Ovary (tissue), 7 donors: ENCODE measurements at regions not wholly inside any gene's neighbourhood (a gene's known extent, or its start where the extent isn't known, plus 50 kb on each side); places are given as distances from the start of the nearest gene placed in this dataset.

ENCODE experiments used
- DNase-seq, 5 donors: peaks; one replicate each; pipeline ENCODE4 v3.0.0-alpha.2; 2019 to 2020
- H3K27ac ChIP-seq, 2 donors: fragments of 200-600 bp; one replicate each; pipeline versions ENCODE4 v1.5.1 to v1.8.0; 2019 to 2022
- H3K27me3 ChIP-seq: fragments of 200-600 bp; one replicate; pipeline ENCODE4 v1.8.0; 2022
- H3K36me3 ChIP-seq: fragments of 200-600 bp; sonication (generic); one replicate; pipeline ENCODE4 v1.5.1; 2019
- H3K4me1 ChIP-seq: one replicate; pipeline ENCODE4 v1.8.1; 2013; ENCODE audit warnings: mild to moderate bottlenecking, moderate library complexity; ENCODE audit not compliant: insufficient read depth
- H3K4me3 ChIP-seq: fragments of 200-600 bp; sonication (generic); one replicate; pipeline ENCODE4 v1.5.1; 2017
- H3K9me3 ChIP-seq, 2 donors: fragments of 200-600 bp in 1 of 2; sonication (generic) in 1 of 2; one replicate each; pipeline versions ENCODE4 v1.5.1 to v1.8.1; 2013 to 2019; ENCODE audit warnings: mild to moderate bottlenecking in 1 of 2, moderate library complexity in 1 of 2
- EP300 ChIP-seq: sonication (generic); formaldehyde crosslinking; IDR thresholded peaks from one replicate; pipeline ENCODE4 v1.6.1; 2017; ENCODE audit warnings: antibody characterized with exemption
- POLR2A ChIP-seq: fragments of 450-650 bp; IDR thresholded peaks from one replicate; pipeline ENCODE4 v1.6.1; 2017; ENCODE audit warnings: antibody characterized with exemption, mild to moderate bottlenecking, moderate library complexity
- WGBS, 3 donors: extraction: QIAGEN DNeasy Blood & Tissue Kit in 1 of 3; methylation state at CpG; one replicate each; pipeline versions ENCODE4 v1.1.5 to v1.1.7; 2013 to 2017; 5-methylcytosine and 5-hydroxymethylcytosine counted together
- intact Hi-C, 4 donors: fragments of 100-400 bp; cut with DNase I; formaldehyde crosslinking; loops; one replicate each; pipeline versions ENCODE4 v1.11.0 to v1.15.1; 2022 to 2023
- TF ChIP-seq, protein P1 (sequence below), 3 donors: fragments of 450-650 bp in 2 of 3; fragments of 200-600 bp in 1 of 3; IDR thresholded peaks; one replicate each; pipeline versions ENCODE4 v1.5.1 to v1.8.0; 2016 to 2022; ENCODE audit warnings: antibody characterized with exemption in 3 of 3, mild to moderate bottlenecking in 1 of 3
- donor health status: DM: no; HTN: no; CAD: no; lungs with moderate emphysema.
- donor health status: DM: no; HTN: no; CAD: no.
- donor health status: Bipolar disorder and iron deficiency.
- donor health status: DM: no; HTN: no; CAD: no.
- donor health status: DM: yes; HTN: yes; CAD: no.

DNA sequence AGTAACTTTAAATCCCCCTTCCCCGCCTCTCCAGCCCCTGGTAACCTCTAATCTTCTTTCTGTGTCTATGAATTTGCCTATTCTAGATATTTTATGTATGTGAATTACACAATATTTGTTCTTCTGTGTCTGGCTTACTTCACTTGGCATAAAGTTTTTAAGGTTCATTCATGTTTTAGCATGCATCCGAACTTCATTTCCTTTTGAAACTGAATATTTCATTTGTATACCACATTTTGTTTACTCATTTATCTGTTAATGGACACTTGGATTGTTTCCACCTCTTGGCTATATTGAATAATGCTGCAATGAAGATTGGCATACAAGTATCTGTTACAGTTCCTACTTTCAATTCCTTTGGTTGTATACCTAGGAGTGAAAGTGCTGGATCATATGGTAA, 205.3 kb downstream of the TM2D1 start:
- DNase-seq = no peak
- Histone ChIP-seq H3K27me3 (no peaks in the 10 kb centered on the region), H3K9me3 (no peaks in the 10 kb centered on the region), H3K4me1 (no peaks in the 10 kb centered on the region), H3K27ac (no peak overlapping the region), H3K4me3 (no peak overlapping the region), H3K36me3 (no peaks in the 10 kb centered on the region)
- intact Hi-C loops = no loop called here
- WGBS, 3 donors = 88 to 95% (median 93%) methylated on average over 2 of the region's 2 CpGs
- TF ChIP-seq POLR2A = no peak
- TF ChIP-seq, protein P1, sequence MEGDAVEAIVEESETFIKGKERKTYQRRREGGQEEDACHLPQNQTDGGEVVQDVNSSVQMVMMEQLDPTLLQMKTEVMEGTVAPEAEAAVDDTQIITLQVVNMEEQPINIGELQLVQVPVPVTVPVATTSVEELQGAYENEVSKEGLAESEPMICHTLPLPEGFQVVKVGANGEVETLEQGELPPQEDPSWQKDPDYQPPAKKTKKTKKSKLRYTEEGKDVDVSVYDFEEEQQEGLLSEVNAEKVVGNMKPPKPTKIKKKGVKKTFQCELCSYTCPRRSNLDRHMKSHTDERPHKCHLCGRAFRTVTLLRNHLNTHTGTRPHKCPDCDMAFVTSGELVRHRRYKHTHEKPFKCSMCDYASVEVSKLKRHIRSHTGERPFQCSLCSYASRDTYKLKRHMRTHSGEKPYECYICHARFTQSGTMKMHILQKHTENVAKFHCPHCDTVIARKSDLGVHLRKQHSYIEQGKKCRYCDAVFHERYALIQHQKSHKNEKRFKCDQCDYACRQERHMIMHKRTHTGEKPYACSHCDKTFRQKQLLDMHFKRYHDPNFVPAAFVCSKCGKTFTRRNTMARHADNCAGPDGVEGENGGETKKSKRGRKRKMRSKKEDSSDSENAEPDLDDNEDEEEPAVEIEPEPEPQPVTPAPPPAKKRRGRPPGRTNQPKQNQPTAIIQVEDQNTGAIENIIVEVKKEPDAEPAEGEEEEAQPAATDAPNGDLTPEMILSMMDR (IDR thresholded peaks at IDR 0.05) = no peak
- TF ChIP-seq EP300 = no peak

DNA sequence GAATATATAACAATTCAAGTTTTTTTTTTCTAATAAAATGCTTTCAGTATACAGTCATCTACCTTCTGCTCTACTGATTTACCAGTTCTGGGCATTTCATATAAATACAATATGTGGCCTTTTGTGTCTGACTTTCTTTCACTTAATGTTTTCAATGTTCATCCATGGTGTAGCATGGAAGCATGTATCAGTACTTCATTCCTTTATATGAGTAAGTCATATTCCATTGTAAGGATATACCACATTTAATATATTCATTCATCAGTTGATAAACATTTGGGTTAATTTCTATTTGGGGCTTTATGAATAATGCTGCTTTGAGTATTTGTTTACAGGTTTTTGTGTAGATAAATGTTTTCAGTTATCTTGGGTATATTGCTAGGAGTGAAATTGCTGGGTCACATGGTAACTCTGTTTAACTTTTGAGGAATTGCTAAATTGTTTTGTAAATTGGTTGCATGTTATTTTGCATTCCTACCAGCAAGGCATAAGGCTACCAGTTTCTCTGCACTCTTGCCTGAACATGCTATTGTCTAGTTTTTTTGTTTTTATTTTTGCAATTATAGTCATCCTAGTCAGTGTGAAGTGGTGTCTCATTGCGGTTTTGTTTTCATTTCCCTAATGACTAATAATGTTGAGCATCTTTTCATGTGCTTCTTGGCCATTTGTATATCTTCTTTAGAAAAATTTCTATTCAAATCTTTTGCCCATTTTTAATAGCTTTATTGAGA, 206.1 kb downstream of the TM2D1 start:
- TF ChIP-seq EP300 (no peak), POLR2A (no peak)
- TF ChIP-seq, protein P1 (IDR thresholded peaks at IDR 0.05) = no peak
- no peak for DNase-seq
- 80 to 87% (median 86%) methylated on average over 1 of the region's 1 CpG for WGBS, 3 donors
- no peaks in the 10 kb centered on the region for H3K9me3 ChIP-seq
- no peaks in the 10 kb centered on the region for H3K27me3 ChIP-seq
- no peak overlapping the region for H3K27ac ChIP-seq
- intact Hi-C loops = no loop called here
- no peaks in the 10 kb centered on the region for H3K36me3 ChIP-seq
- no peaks in the 10 kb centered on the region for H3K4me1 ChIP-seq
- no peak overlapping the region for H3K4me3 ChIP-seq

DNA sequence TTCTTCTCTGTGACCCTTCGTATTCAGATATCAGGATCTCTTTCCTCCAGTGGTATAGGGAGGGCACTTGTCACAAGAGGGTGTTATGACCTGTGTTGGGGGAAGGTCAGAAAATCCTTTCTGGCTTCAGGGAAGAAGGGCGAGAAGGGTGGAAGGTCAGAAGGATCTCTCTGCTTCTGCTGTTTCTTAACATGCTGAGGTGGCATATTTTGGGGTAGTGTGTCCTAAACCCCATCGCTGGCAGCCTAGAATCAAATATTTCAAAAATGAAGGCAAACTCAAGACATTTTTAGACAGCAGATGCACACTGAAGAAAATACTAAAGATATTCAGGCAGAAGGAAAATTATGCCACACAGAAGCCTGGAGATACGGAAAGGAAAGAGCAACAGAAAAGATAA, 207.6 kb downstream of the TM2D1 start:
- TF ChIP-seq EP300 = no peak
- TF ChIP-seq POLR2A = no peak
- TF ChIP-seq, protein P1 (IDR thresholded peaks at IDR 0.05) = no peak
- 76 to 91% (median 86%) methylated on average over 4 of the region's 4 CpGs for WGBS, 3 donors
- intact Hi-C loops = no loop called here

DNA sequence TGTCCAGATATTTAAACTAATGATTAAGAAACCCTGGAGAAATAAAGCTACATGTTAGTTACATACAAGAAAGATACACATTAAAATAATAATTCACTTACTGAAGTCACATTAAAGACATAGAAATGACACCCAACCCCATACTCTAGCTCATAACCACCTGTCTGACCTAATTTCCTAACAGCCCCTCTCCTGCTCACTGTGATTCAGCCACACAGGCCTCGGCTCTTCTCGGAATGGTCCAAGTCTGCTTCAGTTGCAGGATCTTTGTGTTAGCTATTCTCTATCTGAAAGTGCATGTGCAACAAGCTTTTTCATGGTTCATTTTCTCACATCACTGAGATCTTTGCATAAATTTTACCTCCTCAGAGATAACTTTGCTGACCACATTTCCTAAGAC, 209.8 kb downstream of the TM2D1 start:
- H3K36me3 ChIP-seq = no peaks in the 10 kb centered on the region
- no peak overlapping the region for H3K4me3 ChIP-seq
- intact Hi-C loops = no loop called here
- no peaks in the 10 kb centered on the region for H3K9me3 ChIP-seq
- 88 to 94% (median 93%) methylated on average over 2 of the region's 2 CpGs for WGBS, 3 donors
- H3K4me1 ChIP-seq = no peaks in the 10 kb centered on the region
- no peak for DNase-seq
- no peak for TF ChIP-seq POLR2A
- TF ChIP-seq, protein P1 (IDR thresholded peaks at IDR 0.05) = no peak
- TF ChIP-seq EP300 = no peak
- H3K27me3 ChIP-seq = no peaks in the 10 kb centered on the region
- no peak overlapping the region for H3K27ac ChIP-seq

More for the DNA sequence above, 207.6 kb downstream of the TM2D1 start:
- Histone ChIP-seq H3K36me3 (no peaks in the 10 kb centered on the region), H3K27me3 (no peaks in the 10 kb centered on the region), H3K4me1 (no peaks in the 10 kb centered on the region), H3K27ac (no peak overlapping the region), H3K9me3 (no peaks in the 10 kb centered on the region), H3K4me3 (no peak overlapping the region)
- DNase-seq = no peak
